ENCODE measurements at regions not wholly inside any gene's neighbourhood (a gene's known extent, or its start where the extent isn't known, plus 50 kb on each side); places are given as distances from the start of the nearest gene placed in this dataset.

- H3K4me1 ChIP-seq: no peaks in the 10 kb centered on the region
- H3K27me3 ChIP-seq: no peaks in the 10 kb centered on the region
- H3K36me3 ChIP-seq: no peaks in the 10 kb centered on the region
- WGBS, 2 donors: 95% methylated on average over 4 of the region's 4 CpGs
- TF ChIP-seq CTCF (IDR thresholded peaks at IDR 0.05): no peak
- H3K9me3 ChIP-seq: no peaks in the 10 kb centered on the region
- no peak for DNase-seq
- intact Hi-C loops (cut with DNase I): no loop called here
- H3K27ac ChIP-seq: no peak overlapping the region
- no peak overlapping the region for H3K4me3 ChIP-seq
- peak in 1 of 8 donors; percentile 38 for ATAC-seq
These were observed 513.0 kb upstream of the ANKRD30A start for GRCh38 chr10:36612436-36612835.

GRCh38 chr10:36608866-36609265 is 516.5 kb upstream of the ANKRD30A start:
- Histone ChIP-seq H3K9me3 (no peaks in the 10 kb centered on the region), H3K4me1 (no peaks in the 10 kb centered on the region), H3K4me3 (no peak overlapping the region), H3K36me3 (no peaks in the 10 kb centered on the region), H3K27ac (no peak overlapping the region), H3K27me3 (no peaks in the 10 kb centered on the region)
- TF ChIP-seq CTCF (IDR thresholded peaks at IDR 0.05): no peak
- 69 to 82% methylated on average over 4 of the region's 4 CpGs for WGBS, 2 donors
- ATAC-seq (no peak), DNase-seq (no peak)
- intact Hi-C loops (cut with DNase I): no loop called here

- no peak overlapping the region for H3K4me3 ChIP-seq
- H3K4me1 ChIP-seq: no peaks in the 10 kb centered on the region
- no peak overlapping the region for H3K27ac ChIP-seq
- no peaks in the 10 kb centered on the region for H3K9me3 ChIP-seq
- 65 to 81% methylated on average over 1 of the region's 1 CpG for WGBS, 2 donors
- TF ChIP-seq CTCF (IDR thresholded peaks at IDR 0.05): no peak
- DNase-seq (no peak), ATAC-seq (no peak)
- H3K27me3 ChIP-seq: no peaks in the 10 kb centered on the region
- intact Hi-C loops (cut with DNase I): no loop called here
- no peaks in the 10 kb centered on the region for H3K36me3 ChIP-seq
These were observed 517.1 kb upstream of the ANKRD30A start for GRCh38 chr10:36608251-36608650.

- intact Hi-C loops (cut with DNase I): no loop called here
- DNase-seq (no peak), ATAC-seq (no peak)
- TF ChIP-seq CTCF (IDR thresholded peaks at IDR 0.05): no peak
- no peaks in the 10 kb centered on the region for H3K4me1 ChIP-seq
- H3K9me3 ChIP-seq: no peaks in the 10 kb centered on the region
- no peak overlapping the region for H3K4me3 ChIP-seq
- no peak overlapping the region for H3K27ac ChIP-seq
- H3K27me3 ChIP-seq: no peaks in the 10 kb centered on the region
- 75 to 76% methylated on average over 5 of the region's 5 CpGs for WGBS, 2 donors
- no peaks in the 10 kb centered on the region for H3K36me3 ChIP-seq
These were observed 519.1 kb upstream of the ANKRD30A start for GRCh38 chr10:36606234-36606839.

Data from heart right ventricle (tissue), 16 donors.